ENCODE measurements at regions not wholly inside any gene's neighbourhood (a gene's known extent, or its start where the extent isn't known, plus 50 kb on each side); places are given as distances from the start of the nearest gene placed in this dataset.
A peak's percentile ranks its signal among the peaks of the same experiment; 100 is the strongest.

DNA sequence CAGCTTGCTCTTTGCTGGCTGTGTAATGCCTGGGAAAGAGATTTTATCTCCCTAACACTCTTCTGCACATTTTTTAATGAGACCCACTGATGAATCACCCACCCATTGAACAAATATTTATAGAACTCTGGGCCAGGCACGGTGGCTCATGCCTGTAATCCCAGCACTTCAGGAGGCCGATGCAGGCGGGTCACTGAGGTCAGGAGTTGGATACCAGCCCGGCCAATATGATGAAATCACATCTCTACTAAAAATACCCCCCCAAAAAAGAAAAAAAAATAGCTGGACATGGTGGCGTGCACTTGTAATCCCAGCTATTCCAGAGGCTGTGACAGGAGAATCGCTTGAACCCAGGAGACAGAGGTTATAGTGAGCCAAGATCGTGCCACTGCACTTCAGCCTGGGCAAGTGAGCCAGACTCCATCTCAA lies 82.1 kb upstream of the SIRPA start (continued):
- TF ChIP-seq REST (IDR thresholded peaks at IDR 0.05; ENCODE audit: borderline replicate concordance in 1 of 2, low read depth in 1 of 2, low read length in 2 of 2) (no peak), NR2F1 (CRISPR knock-in tag; IDR thresholded peaks at IDR 0.05) (peak in 1 of 2 experiments; percentile 36; a peak in 1 of 4 replicates), RXRB (CRISPR knock-in tag; IDR thresholded peaks at IDR 0.05; ENCODE audit: borderline replicate concordance) (peak; percentile 10; the same call in 1 of the 2 replicates), CEBPB (IDR thresholded peaks at IDR 0.05; ENCODE audit: borderline replicate concordance, low read depth, low read length) (peak; percentile 40; the same call in 1 of the 2 replicates), ZNF614 (CRISPR knock-in tag; IDR thresholded peaks at IDR 0.05; ENCODE audit: borderline replicate concordance) (no peak), PATZ1 (CRISPR knock-in tag; IDR thresholded peaks at IDR 0.05) (peak; percentile 67), FOSL2 (CRISPR knock-in tag; IDR thresholded peaks at IDR 0.05) (peak; percentile 64), ZBTB38 (CRISPR knock-in tag; IDR thresholded peaks at IDR 0.05) (no peak), UBTF (CRISPR knock-in tag; IDR thresholded peaks at IDR 0.05) (peak; percentile 18; the same call in 1 of the 2 replicates), EP300 (IDR thresholded peaks at IDR 0.05; ENCODE audit: low read depth in 2 of 2, low read length in 2 of 2) (peak in 1 of 2 experiments; percentile 33; a peak in 2 of 4 replicates), EP300 (CRISPR knock-in tag; IDR thresholded peaks at IDR 0.05; ENCODE audit: borderline replicate concordance) (no peak), KDM2A (CRISPR knock-in tag; IDR thresholded peaks at IDR 0.05; ENCODE audit: borderline replicate concordance, low read depth) (no peak), CREB1 (IDR thresholded peaks at IDR 0.05) (no peak), CREB1 (CRISPR knock-in tag; IDR thresholded peaks at IDR 0.05) (no peak), RARA (CRISPR knock-in tag; IDR thresholded peaks at IDR 0.05) (peak; percentile 24; the same call in 1 of the 2 replicates), NR2F6 (IDR thresholded peaks at IDR 0.05) (peak; percentile 63), NR2F6 (CRISPR knock-in tag; IDR thresholded peaks at IDR 0.05) (peak; percentile 64)
- TF ChIP-seq, protein P1, sequence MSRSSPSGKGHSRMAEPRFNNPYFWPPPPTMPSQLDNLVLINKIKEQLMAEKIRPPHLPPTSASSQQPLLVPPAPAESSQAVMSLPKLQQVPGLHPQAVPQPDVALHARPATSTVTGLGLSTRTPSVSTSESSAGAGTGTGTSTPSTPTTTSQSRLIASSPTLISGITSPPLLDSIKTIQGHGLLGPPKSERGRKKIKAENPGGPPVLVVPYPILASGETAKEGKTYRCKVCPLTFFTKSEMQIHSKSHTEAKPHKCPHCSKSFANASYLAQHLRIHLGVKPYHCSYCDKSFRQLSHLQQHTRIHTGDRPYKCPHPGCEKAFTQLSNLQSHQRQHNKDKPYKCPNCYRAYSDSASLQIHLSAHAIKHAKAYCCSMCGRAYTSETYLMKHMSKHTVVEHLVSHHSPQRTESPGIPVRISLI (CRISPR knock-in tag; IDR thresholded peaks at IDR 0.05; ENCODE audit: borderline replicate concordance) = 0 out of 2 replicates have a peak, but pooled peaks have one; percentile 36
- TF ChIP-seq, protein P2, sequence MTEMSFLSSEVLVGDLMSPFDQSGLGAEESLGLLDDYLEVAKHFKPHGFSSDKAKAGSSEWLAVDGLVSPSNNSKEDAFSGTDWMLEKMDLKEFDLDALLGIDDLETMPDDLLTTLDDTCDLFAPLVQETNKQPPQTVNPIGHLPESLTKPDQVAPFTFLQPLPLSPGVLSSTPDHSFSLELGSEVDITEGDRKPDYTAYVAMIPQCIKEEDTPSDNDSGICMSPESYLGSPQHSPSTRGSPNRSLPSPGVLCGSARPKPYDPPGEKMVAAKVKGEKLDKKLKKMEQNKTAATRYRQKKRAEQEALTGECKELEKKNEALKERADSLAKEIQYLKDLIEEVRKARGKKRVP (CRISPR knock-in tag; IDR thresholded peaks at IDR 0.05) = peak in 1 of 2 experiments; percentile 71; a peak in 2 of 4 replicates

Data from HepG2 (cell line).